NCI-H82 (cell line): ENCODE measurements at regions not wholly inside any gene's neighbourhood (a gene's known extent, or its start where the extent isn't known, plus 50 kb on each side); places are given as distances from the start of the nearest gene placed in this dataset.
"Not testable (repeated sequence)": the region's sequence is repeated elsewhere in the genome, so short reads cannot be mapped to it uniquely, and the experiment has no call there.

Experiments
- DNase-seq: peaks from one replicate; lab custom pipeline; 2025; lab: John Stamatoyannopoulos, UW

- DNase-seq: no peak
Observed at GRCh38 chr5:124176692-124177091, 569.7 kb downstream of the ZNF608 start.

GRCh38 chr5:124173386-124173785, 573.1 kb downstream of the ZNF608 start:
- no peak for DNase-seq

- DNase-seq: no peak
Observed at GRCh38 chr5:124172389-124173003, 573.9 kb downstream of the ZNF608 start.

- DNase-seq: not testable (repeated sequence)
Observed at GRCh38 chr5:124168093-124168492, 578.3 kb downstream of the ZNF608 start.

GRCh38 chr5:124162767-124163532, 583.5 kb downstream of the ZNF608 start:
- peak; percentile 3 for DNase-seq

GRCh38 chr5:124161266-124161665, 585.2 kb downstream of the ZNF608 start:
- DNase-seq: no peak

- DNase-seq: no peak
Observed at GRCh38 chr5:124160265-124160664, 586.2 kb downstream of the ZNF608 start.

- no peak for DNase-seq
Observed at GRCh38 chr5:124157320-124157719, 589.1 kb downstream of the ZNF608 start.

- DNase-seq: no peak
Observed at GRCh38 chr5:124156415-124156996, 589.9 kb downstream of the ZNF608 start.

GRCh38 chr5:124154714-124155113, 591.7 kb downstream of the ZNF608 start:
- no peak for DNase-seq

GRCh38 chr5:124153588-124153987, 592.9 kb downstream of the ZNF608 start:
- DNase-seq: no peak

- no peak for DNase-seq
Observed at GRCh38 chr5:124148574-124148973, 597.9 kb downstream of the ZNF608 start.

GRCh38 chr5:124140060-124140459, 606.4 kb downstream of the ZNF608 start:
- no peak for DNase-seq

- no peak for DNase-seq
Observed at GRCh38 chr5:124139477-124139876, 607.0 kb downstream of the ZNF608 start.

GRCh38 chr5:124136609-124137008, 609.8 kb downstream of the ZNF608 start:
- DNase-seq: no peak

GRCh38 chr5:124134941-124135340, 611.5 kb downstream of the ZNF608 start:
- no peak for DNase-seq

- no peak for DNase-seq
Observed at GRCh38 chr5:124133406-124133805, 613.0 kb downstream of the ZNF608 start.

- no peak for DNase-seq
Observed at GRCh38 chr5:124132843-124133242, 613.6 kb downstream of the ZNF608 start.

GRCh38 chr5:124131466-124131865, 615.0 kb downstream of the ZNF608 start:
- DNase-seq: no peak

GRCh38 chr5:124130816-124131215, 615.6 kb downstream of the ZNF608 start:
- DNase-seq: no peak

GRCh38 chr5:124128867-124129266, 616.9 kb downstream of the CSNK1G3 start:
- peak; percentile 39 for DNase-seq

- DNase-seq: peak; percentile 28
Observed at GRCh38 chr5:124126504-124127217, 614.7 kb downstream of the CSNK1G3 start.
